ENCODE measurements at regions not wholly inside any gene's neighbourhood (a gene's known extent, or its start where the extent isn't known, plus 50 kb on each side); places are given as distances from the start of the nearest gene placed in this dataset.

DNA sequence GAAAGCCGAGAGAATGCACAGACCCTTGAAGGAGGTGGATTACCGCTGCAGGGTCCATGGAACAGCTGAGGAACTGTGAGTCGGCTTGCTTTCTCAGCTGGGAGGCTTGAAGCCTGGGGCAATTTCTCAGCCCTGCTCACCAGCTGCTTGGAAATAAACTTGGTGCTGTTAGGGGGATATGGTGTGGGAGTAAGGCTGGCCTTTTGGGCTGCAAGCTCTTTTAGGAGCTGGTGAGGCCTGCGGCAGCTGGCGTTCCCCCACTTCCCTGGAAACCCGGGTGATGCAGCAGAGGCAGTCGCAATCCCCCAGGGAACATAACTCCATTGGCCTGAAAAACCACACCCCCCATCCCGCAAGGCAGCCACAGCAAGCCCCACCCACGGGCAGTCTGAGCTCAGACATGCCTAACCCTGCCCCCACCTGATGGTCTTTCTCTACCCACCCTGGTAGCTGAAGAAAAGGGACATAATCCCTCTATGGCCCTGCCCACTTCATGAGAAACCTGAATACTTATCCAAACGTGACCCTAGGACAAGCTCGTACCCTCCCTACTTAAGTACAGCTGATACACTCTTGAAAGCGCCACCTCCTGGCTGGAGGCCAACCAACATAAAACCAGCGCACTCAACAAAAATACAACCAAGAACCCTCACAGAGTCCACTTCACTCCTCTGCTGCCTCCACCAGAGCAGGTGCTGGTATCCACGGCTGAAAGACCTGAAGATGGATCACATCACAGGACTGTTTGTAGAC is 1995.8 kb downstream of the NCAM2 start:
- Histone ChIP-seq H3K9me3 (peaks cover 0 to 17% (median 0%) of the 10 kb centered on the region in 12 donors), H3K27me3 (no peaks in the 10 kb centered on the region), H3K4me1 (no peaks in the 10 kb centered on the region), H3K4me3 (no peak overlapping the region), H3K27ac (no peak overlapping the region), H3K36me3 (no peaks in the 10 kb centered on the region)
- intact Hi-C loops (cut with DNase I) = no loop called here
- no peak for ATAC-seq
- TF ChIP-seq, protein P1, sequence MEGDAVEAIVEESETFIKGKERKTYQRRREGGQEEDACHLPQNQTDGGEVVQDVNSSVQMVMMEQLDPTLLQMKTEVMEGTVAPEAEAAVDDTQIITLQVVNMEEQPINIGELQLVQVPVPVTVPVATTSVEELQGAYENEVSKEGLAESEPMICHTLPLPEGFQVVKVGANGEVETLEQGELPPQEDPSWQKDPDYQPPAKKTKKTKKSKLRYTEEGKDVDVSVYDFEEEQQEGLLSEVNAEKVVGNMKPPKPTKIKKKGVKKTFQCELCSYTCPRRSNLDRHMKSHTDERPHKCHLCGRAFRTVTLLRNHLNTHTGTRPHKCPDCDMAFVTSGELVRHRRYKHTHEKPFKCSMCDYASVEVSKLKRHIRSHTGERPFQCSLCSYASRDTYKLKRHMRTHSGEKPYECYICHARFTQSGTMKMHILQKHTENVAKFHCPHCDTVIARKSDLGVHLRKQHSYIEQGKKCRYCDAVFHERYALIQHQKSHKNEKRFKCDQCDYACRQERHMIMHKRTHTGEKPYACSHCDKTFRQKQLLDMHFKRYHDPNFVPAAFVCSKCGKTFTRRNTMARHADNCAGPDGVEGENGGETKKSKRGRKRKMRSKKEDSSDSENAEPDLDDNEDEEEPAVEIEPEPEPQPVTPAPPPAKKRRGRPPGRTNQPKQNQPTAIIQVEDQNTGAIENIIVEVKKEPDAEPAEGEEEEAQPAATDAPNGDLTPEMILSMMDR (IDR thresholded peaks at IDR 0.05) = no peak
- TF ChIP-seq POLR2A (IDR thresholded peaks at IDR 0.05) = no peak
- 90 to 92% (median 91%) methylated on average over 14 of the region's 14 CpGs for WGBS, 4 donors
- no peak for DNase-seq

DNA sequence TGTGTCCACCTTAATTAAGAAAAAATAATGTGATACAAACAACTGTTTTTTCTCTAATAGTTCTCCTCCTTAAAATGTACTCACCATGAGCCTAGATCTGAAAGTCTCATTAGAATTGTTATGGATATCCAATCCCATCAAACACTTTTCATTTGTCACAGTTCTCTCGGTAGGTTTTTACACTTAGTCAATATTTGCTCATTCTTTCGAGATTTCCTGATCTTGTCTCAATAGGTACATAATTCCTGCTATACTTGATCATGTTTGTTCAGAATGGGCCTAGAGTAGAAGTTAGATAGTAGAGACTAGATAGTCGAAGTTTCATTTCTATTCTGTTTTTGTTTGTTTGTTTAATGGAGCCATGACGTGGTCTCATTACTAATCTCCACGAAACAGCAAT is 2005.7 kb downstream of the NCAM2 start:
- Histone ChIP-seq H3K9me3 (peaks cover 0 to 5% (median 0%) of the 10 kb centered on the region in 12 donors), H3K4me1 (no peaks in the 10 kb centered on the region), H3K27me3 (no peaks in the 10 kb centered on the region), H3K36me3 (no peaks in the 10 kb centered on the region), H3K4me3 (no peak overlapping the region), H3K27ac (no peak overlapping the region)
- ATAC-seq (no peak), DNase-seq (no peak)
- 62 to 83% (median 74%) methylated on average over 5 of the region's 5 CpGs for WGBS, 4 donors
- TF ChIP-seq POLR2A (IDR thresholded peaks at IDR 0.05) = no peak
- TF ChIP-seq, protein P1 (IDR thresholded peaks at IDR 0.05) = no peak
- intact Hi-C loops (cut with DNase I) = no loop called here

DNA sequence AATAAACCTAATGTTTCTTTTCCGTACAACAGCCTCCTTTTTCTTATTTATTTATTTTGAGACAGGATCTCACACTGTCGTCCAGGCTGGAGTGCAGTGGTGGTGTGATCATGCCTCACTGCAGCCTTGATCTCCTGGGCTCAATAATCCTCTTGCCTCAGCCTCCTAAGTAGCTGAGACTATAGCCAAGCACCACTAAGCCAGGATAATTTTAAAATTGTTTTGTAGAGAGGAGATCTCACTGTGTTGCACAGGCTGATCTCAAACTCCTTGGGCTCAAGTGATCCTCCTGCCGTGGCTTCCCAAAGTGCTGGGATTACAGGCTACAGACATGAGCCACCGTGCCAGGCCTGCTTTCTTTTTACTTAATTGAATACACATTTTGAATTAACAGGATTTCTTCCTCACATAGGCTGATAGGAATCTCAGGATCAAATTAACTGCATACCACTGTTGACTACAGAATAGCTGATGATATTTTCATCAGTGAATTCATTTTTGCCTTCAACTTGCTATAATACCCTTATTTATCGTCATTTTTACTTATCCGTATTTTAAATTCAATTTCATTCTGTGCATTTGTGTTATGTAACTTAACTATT is 2010.5 kb downstream of the NCAM2 start:
- ATAC-seq (no peak), DNase-seq (no peak)
- TF ChIP-seq, protein P1 (IDR thresholded peaks at IDR 0.05) = no peak
- H3K36me3 ChIP-seq = no peaks in the 10 kb centered on the region
- H3K9me3 ChIP-seq = peaks cover 0 to 5% (median 0%) of the 10 kb centered on the region in 12 donors
- H3K4me3 ChIP-seq = no peak overlapping the region
- no peak overlapping the region for H3K27ac ChIP-seq
- no peaks in the 10 kb centered on the region for H3K27me3 ChIP-seq
- H3K4me1 ChIP-seq = no peaks in the 10 kb centered on the region
- intact Hi-C loops (cut with DNase I) = no loop called here
- 56 to 78% (median 71%) methylated on average over 6 of the region's 6 CpGs for WGBS, 4 donors

DNA sequence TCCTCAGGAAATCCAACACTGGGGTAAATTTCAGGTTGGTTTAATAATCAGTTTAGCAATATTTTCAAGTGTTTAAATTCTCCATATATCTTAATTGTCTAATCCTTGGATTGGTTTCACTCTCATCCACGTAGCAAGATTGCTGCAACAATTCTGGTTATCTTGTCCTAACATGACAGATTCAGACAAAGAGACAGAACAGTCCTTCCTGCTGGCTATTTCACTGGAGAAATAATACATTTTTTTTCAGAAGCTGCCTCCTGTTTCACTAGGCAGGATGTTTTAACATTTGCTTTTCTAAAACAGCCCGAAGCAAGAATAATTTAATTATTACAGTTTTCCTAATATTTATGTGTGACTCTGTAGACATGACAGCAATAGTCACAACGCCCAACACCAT is 2011.2 kb downstream of the NCAM2 start:
- peaks cover 0 to 5% (median 0%) of the 10 kb centered on the region in 12 donors for H3K9me3 ChIP-seq
- ATAC-seq = no peak
- H3K4me3 ChIP-seq = no peak overlapping the region
- intact Hi-C loops (cut with DNase I) = no loop called here
- no peaks in the 10 kb centered on the region for H3K36me3 ChIP-seq
- WGBS, 4 donors = 47 to 56% (median 50%) methylated on average over 3 of the region's 3 CpGs
- H3K27me3 ChIP-seq = no peaks in the 10 kb centered on the region
- TF ChIP-seq, protein P1 (IDR thresholded peaks at IDR 0.05) = no peak
- no peak for TF ChIP-seq POLR2A (IDR thresholded peaks at IDR 0.05)
- no peak for DNase-seq
- H3K4me1 ChIP-seq = no peaks in the 10 kb centered on the region
- no peak overlapping the region for H3K27ac ChIP-seq
